GM12878 (cell line): ENCODE measurements at regions not wholly inside any gene's neighbourhood (a gene's known extent, or its start where the extent isn't known, plus 50 kb on each side); places are given as distances from the start of the nearest gene placed in this dataset.

ENCODE experiments used
- ATAC-seq: fragments of 200-7000 bp; cut with Tn5 transposase; 3 replicates; pipeline ENCODE4 v1.9.1; 2020; ENCODE audit warnings: mild to moderate bottlenecking, moderate library complexity
- BruUV-seq: library from RNA; stranded (reverse); fragments of 400-500 nt; replicated peaks from 2 replicates; lab custom pipeline; 2021; lab: Mats Ljungman, UMichigan
- CTCF ChIA-PET: fragments of 300-600 bp; sonication (Branson Sonifier 250); formaldehyde crosslinking; extraction: SDS; loops from one replicate; lab custom pipeline; 2021; ENCODE audit warnings: inconsistent platforms; lab: Yijun Ruan, JAX
- POLR2A ChIA-PET: fragments of 350-600 bp; formaldehyde crosslinking; extraction: SDS; loops from one replicate; lab custom pipeline; 2021; ENCODE audit warnings: inconsistent platforms; lab: Charles Lee
- RAD21 ChIA-PET: fragments of 300-600 bp; sonication (Branson Sonifier 250); formaldehyde crosslinking; loops from one replicate; lab custom pipeline; 2023; ENCODE audit warnings: antibody characterized with exemption; ENCODE audit not compliant: unreplicated experiment; lab: Charles Lee
- SMC1A ChIA-PET: fragments of 300-600 bp; sonication (Branson Sonifier 250); formaldehyde crosslinking; loops from one replicate; lab custom pipeline; 2023; ENCODE audit not compliant: unreplicated experiment, uncharacterized antibody; lab: Charles Lee
- DNase-seq: peaks from one replicate; pipeline ENCODE4 v3.0.0-alpha.2; 2011; ENCODE audit warnings: low read depth, low spot score
- FAIRE-seq: peaks from 3 replicates; lab custom pipeline; 2011; peaks lifted over from hg19 to GRCh38; lab: Jason Lieb, UNC
- H2AFZ ChIP-seq: 2 replicates; pipeline ENCODE4 v1.6.0; 2011; ENCODE audit warnings: low read depth, low read length, control low read depth; ENCODE audit not compliant: control insufficient read depth
- H3K27ac ChIP-seq: 2 replicates; pipeline ENCODE4 v1.5.1; 2011; ENCODE audit warnings: control low read depth; ENCODE audit not compliant: control insufficient read depth, insufficient read depth
- H3K27me3 ChIP-seq, 2 experiments: replicated peaks in 1 of 2; 2 replicates each; pipeline versions ENCODE4 v1.6.0 to v1.6.1; 2011; ENCODE audit warnings: low read length in 1 of 2; ENCODE audit not compliant: control insufficient read depth in 2 of 2, insufficient read depth in 2 of 2
- H3K36me3 ChIP-seq, 2 experiments: 2 replicates each; pipeline ENCODE4 v1.5.1; 2011; ENCODE audit warnings: low read length in 1 of 2; ENCODE audit not compliant: control insufficient read depth in 2 of 2, insufficient read depth in 2 of 2
- H3K4me1 ChIP-seq: 2 replicates; pipeline ENCODE4 v1.6.1; 2011; ENCODE audit warnings: mild to moderate bottlenecking, low read length, moderate library complexity, mixed read lengths; ENCODE audit not compliant: control insufficient read depth, insufficient read depth
- H3K4me2 ChIP-seq: 2 replicates; pipeline ENCODE4 v1.6.0; 2011; ENCODE audit warnings: control low read depth; ENCODE audit not compliant: control insufficient read depth, insufficient read depth
- H3K4me3 ChIP-seq: fragments of 200-600 bp; sonication (generic); 2 replicates; pipeline ENCODE4 v1.5.1; 2016
- H3K79me2 ChIP-seq: 2 replicates; pipeline ENCODE4 v1.6.0; 2011; ENCODE audit warnings: low read length; ENCODE audit not compliant: control insufficient read depth, insufficient read depth
- H3K9ac ChIP-seq: 2 replicates; pipeline ENCODE4 v1.8.0; 2011; ENCODE audit warnings: low read length, control low read depth, mixed read lengths; ENCODE audit not compliant: control insufficient read depth, insufficient read depth
- H3K9me3 ChIP-seq: replicated peaks from 3 replicates; pipeline ENCODE4 v1.5.1; 2011; ENCODE audit warnings: mild to moderate bottlenecking, low read length; ENCODE audit not compliant: control insufficient read depth, insufficient read depth
- H4K20me1 ChIP-seq: 2 replicates; pipeline ENCODE4 v1.6.0; 2011; ENCODE audit not compliant: control insufficient read depth, insufficient read depth
- CREM ChIP-seq: IDR thresholded peaks from 2 replicates; pipeline ENCODE4 v1.6.1; 2014; ENCODE audit warnings: antibody characterized with exemption, low read depth
- E4F1 ChIP-seq: fragments of 450-650 bp; IDR thresholded peaks from 2 replicates; pipeline ENCODE4 v1.6.1; 2018; ENCODE audit warnings: borderline replicate concordance, mild to moderate bottlenecking; ENCODE audit not compliant: partially characterized antibody
- ELK1 ChIP-seq: IDR thresholded peaks from 2 replicates; pipeline ENCODE4 v1.6.1; 2012; ENCODE audit warnings: low read depth, low read length, improper control_type of control experiment
- IKZF1 ChIP-seq: fragments of 450-650 bp; conservative IDR thresholded peaks from 2 replicates; pipeline ENCODE4 v1.6.1; 2017; ENCODE audit warnings: antibody characterized with exemption, mild to moderate bottlenecking
- RBBP5 ChIP-seq: fragments of 200-600 bp; sonication (generic); conservative IDR thresholded peaks from 2 replicates; pipeline ENCODE4 v1.6.1; 2016
- RCOR1 ChIP-seq: conservative IDR thresholded peaks from 2 replicates; pipeline ENCODE4 v1.6.1; 2012; ENCODE audit warnings: low read depth, low read length, improper control_type of control experiment
- STAT1 ChIP-seq: fragments of 450-650 bp; conservative IDR thresholded peaks from 2 replicates; pipeline ENCODE4 v1.6.1; 2014; ENCODE audit warnings: antibody characterized with exemption, mild to moderate bottlenecking
- SUZ12 ChIP-seq: fragments of 200-600 bp; sonication (generic); IDR thresholded peaks from one replicate; pipeline ENCODE4 v1.6.1; 2018; ENCODE audit warnings: antibody characterized with exemption, mild to moderate bottlenecking; ENCODE audit not compliant: unreplicated experiment
- ZNF217 ChIP-seq: fragments of 450-650 bp; IDR thresholded peaks from 2 replicates; pipeline ENCODE4 v1.6.1; 2017; ENCODE audit warnings: antibody characterized with exemption, mild to moderate bottlenecking
- ZNF274 ChIP-seq: IDR thresholded peaks from one replicate; pipeline ENCODE4 v1.8.0; 2011; ENCODE audit not compliant: insufficient read length, insufficient read depth
- WGBS: methylation state at CpG from one replicate; pipeline ENCODE4 v1.1.6; 2016; ENCODE audit warnings: low lambda C conversion rate; ENCODE audit not compliant: insufficient replicate concordance, insufficient coverage; ENCODE audit errors: missing lambda C conversion rate; 5-methylcytosine and 5-hydroxymethylcytosine counted together
- in situ Hi-C: fragments of 300-500 bp; cut with MboI; formaldehyde crosslinking; loops from 9 replicates; pipeline ENCODE4 v1.14.3; 2018; ENCODE audit warnings: mixed read lengths
- intact Hi-C: fragments of 100-400 bp; cut with micrococcal nuclease; formaldehyde crosslinking; loops from one replicate; pipeline ENCODE4 v1.14.2; 2022; ENCODE audit not compliant: unreplicated experiment
- TF ChIP-seq, protein P1 (sequence below): fragments of 450-650 bp; IDR thresholded peaks from 2 replicates; pipeline ENCODE4 v1.6.1; 2016; ENCODE audit warnings: mild to moderate bottlenecking, moderate library complexity, borderline replicate concordance
- TF ChIP-seq, protein P2 (sequence below): IDR thresholded peaks from 2 replicates; pipeline ENCODE4 v1.6.1; 2011; ENCODE audit warnings: borderline replicate concordance, low read depth, mild to moderate bottlenecking, moderate library complexity, mixed read lengths, low read length; ENCODE audit not compliant: insufficient read depth; ENCODE audit errors: extremely low read length

DNA sequence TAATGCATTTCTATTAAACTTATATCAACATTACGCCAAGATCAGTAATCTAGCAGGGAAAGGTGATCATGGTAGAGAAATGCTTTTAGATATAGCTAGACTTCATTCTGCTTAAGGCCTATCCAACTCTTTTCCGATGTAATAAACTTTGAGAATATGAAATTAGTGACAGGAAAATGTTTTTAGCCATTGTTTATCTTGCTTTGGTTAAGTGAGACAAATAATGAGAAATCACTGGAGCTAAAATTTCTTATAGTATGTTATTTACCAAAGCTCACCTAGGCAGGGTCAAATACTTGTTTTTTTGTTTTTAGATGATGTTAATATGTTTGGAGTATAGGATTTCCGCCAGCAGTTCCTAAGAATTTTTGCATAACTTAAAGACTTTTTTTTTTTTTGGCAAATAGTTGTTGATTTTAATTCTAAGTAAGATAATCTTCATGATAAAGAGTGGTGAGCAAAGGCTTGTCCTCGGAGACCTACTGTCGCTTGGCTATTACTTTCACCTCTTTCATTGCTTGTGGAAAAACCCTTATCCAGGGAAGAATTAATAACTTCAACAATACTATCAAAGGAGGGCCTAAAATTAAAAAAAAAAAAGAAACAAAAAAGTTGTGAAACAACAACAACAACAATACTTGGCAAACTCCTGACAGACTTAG is 98.3 kb downstream of the SOX4 start:
- H3K36me3 ChIP-seq: no peaks in the 10 kb centered on the region
- H3K9ac ChIP-seq: no peak overlapping the region
- no peak for DNase-seq
- no peak overlapping the region for H3K27ac ChIP-seq
- H3K9me3 ChIP-seq: peaks cover 2% of the 10 kb centered on the region; the same call in 1 of the 3 replicates
- H3K4me3 ChIP-seq: no peak overlapping the region
- BruUV-seq: no TSS peak
- TF ChIP-seq SUZ12 (no peak), RCOR1 (no peak), RBBP5 (no peak), IKZF1 (no peak), STAT1 (no peak), ZNF274 (no peak), CREM (no peak), E4F1 (no peak), ELK1 (no peak), ZNF217 (no peak)
- TF ChIP-seq, protein P1, sequence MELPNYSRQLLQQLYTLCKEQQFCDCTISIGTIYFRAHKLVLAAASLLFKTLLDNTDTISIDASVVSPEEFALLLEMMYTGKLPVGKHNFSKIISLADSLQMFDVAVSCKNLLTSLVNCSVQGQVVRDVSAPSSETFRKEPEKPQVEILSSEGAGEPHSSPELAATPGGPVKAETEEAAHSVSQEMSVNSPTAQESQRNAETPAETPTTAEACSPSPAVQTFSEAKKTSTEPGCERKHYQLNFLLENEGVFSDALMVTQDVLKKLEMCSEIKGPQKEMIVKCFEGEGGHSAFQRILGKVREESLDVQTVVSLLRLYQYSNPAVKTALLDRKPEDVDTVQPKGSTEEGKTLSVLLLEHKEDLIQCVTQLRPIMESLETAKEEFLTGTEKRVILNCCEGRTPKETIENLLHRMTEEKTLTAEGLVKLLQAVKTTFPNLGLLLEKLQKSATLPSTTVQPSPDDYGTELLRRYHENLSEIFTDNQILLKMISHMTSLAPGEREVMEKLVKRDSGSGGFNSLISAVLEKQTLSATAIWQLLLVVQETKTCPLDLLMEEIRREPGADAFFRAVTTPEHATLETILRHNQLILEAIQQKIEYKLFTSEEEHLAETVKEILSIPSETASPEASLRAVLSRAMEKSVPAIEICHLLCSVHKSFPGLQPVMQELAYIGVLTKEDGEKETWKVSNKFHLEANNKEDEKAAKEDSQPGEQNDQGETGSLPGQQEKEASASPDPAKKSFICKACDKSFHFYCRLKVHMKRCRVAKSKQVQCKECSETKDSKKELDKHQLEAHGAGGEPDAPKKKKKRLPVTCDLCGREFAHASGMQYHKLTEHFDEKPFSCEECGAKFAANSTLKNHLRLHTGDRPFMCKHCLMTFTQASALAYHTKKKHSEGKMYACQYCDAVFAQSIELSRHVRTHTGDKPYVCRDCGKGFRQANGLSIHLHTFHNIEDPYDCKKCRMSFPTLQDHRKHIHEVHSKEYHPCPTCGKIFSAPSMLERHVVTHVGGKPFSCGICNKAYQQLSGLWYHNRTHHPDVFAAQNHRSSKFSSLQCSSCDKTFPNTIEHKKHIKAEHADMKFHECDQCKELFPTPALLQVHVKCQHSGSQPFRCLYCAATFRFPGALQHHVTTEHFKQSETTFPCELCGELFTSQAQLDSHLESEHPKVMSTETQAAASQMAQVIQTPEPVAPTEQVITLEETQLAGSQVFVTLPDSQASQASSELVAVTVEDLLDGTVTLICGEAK: no peak
- TF ChIP-seq, protein P2, sequence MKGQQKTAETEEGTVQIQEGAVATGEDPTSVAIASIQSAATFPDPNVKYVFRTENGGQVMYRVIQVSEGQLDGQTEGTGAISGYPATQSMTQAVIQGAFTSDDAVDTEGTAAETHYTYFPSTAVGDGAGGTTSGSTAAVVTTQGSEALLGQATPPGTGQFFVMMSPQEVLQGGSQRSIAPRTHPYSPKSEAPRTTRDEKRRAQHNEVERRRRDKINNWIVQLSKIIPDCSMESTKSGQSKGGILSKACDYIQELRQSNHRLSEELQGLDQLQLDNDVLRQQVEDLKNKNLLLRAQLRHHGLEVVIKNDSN: no peak
- TF ChIP-seq, all 136 proteins: peak for 0
- ChIA-PET SMC1A (interaction anchor here (0.7 kb wide), 1 partner anchor 1625 kb away, joined by 3 read pairs; no protein-coding TSS in a partner anchor), POLR2A (interaction anchor here (0.5 to 0.7 kb wide), 2 partner anchors 11 to 398 kb away, joined by 4 read pairs; no protein-coding TSS in a partner anchor), RAD21 (interaction anchor here (0.7 kb wide), 1 partner anchor 1663 kb away, joined by 3 read pairs; no protein-coding TSS in a partner anchor), CTCF (interaction anchor here (0.7 kb wide), 1 partner anchor 987 kb away, joined by 4 read pairs; no protein-coding TSS in a partner anchor)
- no peak for ATAC-seq
- Histone ChIP-seq H2AFZ (no peak overlapping the region), H3K79me2 (no peaks in the 10 kb centered on the region), H3K4me2 (no peak overlapping the region), H3K27me3 (no peaks in the 10 kb centered on the region), H3K4me1 (no peaks in the 10 kb centered on the region), H4K20me1 (no peaks in the 10 kb centered on the region)
- in situ Hi-C loops: no loop called here
- no peak for FAIRE-seq
- WGBS: 43% methylated on average over 5 of the region's 5 CpGs
- intact Hi-C loops: no loop called here
